NCI-H345 treated with DMSO at 0.1 percent for 48 hours (cell line): ENCODE measurements at regions not wholly inside any gene's neighbourhood (a gene's known extent, or its start where the extent isn't known, plus 50 kb on each side); places are given as distances from the start of the nearest gene placed in this dataset.
A peak's percentile ranks its signal among the peaks of the same experiment; 100 is the strongest.
"Not testable (repeated sequence)": the region's sequence is repeated elsewhere in the genome, so short reads cannot be mapped to it uniquely, and the experiment has no call there.

ENCODE experiments used
- DNase-seq: peaks from one replicate; lab custom pipeline; 2025; ENCODE audit not compliant: unreplicated experiment; lab: John Stamatoyannopoulos, UW

DNA sequence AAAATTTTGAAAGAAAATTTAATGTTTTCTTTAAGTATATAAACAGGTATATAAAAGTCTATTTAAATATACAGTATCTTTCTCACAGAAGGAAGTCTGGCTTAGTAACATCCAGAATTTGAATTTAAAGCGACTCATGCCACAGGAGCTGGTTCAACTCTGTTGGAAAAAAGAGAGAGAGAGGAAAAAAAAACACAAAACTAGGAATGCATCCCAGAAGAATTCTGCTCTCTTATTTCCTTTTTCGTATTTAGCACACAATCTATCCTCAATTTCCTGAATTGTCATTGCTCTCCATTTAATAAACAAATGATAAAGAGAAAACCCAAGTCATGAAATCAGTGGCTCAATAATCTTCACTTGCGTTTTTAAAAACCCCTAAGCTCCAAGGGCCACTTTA, 107.5 kb upstream of the SCAF8 start:
- DNase-seq, result no peak

DNA sequence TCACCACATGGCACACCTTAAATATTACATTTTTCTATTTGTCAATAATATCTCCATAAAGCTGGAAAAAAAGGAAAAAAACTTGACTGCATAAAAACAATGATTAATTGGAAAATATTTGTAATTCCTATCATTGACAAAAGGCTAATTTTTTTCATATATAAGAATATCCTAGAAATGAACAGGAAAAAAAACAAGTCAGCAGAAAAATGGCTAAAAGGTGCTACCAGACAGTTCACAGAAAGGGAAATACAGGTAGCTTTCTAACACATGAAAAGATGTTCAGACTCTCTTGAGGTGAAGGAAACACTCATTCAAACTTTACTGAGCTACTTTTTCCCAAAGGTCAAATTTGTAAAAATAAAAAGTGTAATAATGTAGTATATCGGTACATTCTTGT, 104.1 kb upstream of the SCAF8 start:
- DNase-seq, result no peak

DNA sequence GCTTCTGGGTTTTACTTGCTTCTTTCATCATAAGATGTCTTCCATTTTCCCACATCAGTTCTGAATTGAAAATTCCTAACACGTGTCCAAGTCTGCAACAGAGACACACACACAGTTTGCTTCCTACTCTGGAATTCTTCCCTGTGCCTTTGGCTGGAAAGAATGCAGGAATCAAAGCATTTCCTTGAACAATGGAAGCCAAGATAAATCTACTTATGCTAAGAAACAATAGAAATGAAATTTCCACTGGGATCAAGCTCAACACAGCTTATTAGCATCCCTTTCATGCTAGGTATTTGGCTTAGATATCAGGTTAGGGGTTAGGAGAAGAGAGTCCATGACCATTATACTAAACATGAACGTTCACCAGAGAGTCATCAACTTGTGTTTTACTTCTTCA, 101.1 kb upstream of the SCAF8 start:
- DNase-seq, result no peak

DNA sequence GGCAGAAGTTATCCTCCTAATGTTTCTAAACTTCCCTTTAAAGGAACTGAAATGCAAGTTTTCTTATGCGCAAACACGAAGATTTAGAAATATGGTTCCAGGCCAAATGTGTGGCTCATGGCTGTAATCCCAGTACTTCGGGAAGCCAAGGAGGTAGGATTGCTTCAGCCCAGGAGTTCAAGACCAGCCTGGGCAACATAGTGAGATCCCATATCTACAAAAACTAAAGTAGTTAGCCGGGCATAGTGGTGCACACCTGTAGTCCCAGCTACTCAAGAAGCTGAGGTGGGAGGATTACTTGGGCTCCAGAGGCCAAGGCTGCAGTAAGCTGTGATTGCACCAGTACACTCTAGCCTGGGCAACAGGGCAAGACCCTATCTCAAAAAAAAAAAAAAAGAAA, 95.8 kb upstream of the SCAF8 start:
- no peak for DNase-seq

DNA sequence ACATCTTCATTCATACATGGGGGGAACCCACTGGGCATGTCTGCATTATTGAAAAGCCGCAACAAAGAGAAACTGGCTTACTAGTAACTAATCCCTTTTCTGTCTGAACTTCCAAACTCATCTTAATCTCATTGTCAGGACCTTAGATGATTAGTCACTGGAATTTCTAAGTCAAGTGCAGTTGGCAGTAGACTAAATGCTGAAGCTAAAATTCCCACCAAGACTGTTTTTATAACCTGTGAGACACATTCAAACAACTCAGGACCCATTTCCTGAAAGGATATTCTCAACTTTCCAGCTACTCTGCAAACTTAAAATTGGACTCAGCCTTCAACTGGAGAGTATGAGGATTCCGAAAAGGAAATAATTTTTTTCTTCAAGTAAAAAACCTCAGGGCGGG, 94.8 kb upstream of the SCAF8 start:
- DNase-seq, result no peak

DNA sequence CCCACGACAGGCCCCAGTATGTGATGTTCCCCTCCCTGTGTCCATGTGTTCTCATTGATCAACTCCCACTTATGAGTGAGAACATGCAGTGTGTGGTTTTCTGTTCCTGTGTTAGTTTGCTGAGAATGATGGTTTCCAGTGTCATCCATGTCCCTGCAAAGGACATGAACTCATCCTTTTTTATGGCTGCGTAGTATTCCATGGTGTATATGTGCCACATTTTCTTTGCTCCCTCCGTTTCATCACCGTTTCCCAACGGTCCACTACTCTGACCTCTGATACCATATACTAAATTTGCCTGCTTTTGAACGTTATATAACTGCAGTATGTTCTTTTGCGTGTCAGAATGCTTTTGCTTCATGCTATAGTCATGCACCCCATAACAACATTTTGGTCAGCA, 94.0 kb upstream of the SCAF8 start:
- not testable (repeated sequence) for DNase-seq

DNA sequence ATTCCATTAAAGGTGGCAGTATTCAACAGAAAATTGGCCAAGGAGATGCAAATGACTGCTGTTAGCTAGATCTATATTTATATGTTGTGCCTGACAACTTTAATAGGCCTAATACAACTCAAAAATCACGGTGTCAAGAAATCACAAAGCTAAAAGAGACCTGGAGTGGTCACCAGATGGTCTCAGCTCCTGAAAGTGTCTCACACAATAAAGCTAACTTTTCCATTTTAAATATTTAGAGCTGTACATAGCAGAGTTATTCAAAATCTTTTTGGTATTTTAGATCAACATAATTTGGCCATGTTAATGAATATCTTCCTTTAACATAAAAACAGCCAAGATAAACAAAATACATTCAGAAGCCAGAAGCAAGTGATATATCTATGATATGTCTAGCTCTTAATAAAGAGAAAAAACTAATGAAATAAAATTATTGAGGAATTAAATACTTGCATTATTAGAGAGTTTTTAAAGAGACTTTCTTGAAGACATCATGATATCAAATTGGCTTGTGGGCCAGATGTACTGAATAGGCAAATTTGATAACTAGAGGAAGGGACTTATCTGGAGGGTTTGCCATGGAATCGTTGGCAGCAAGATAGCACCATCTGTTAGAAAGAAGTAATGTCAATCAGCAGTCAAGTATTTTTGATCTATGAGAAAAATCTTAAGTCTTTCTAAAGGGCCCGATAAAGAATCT, 84.9 kb upstream of the SCAF8 start:
- no peak for DNase-seq

DNA sequence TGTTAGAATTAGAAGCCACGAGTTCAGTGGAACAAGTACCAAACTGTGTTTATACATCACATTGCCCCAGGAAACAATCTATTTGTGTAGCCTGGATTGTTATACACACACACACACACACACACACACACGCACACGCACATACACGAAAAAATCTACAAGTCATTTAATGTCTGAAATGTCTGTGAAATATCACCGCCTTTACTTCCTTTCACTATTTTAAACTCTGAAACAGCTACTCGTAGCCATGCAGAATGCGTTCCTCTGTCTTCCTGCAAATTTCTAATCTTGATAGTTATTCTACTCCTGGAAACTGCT, 84.4 kb upstream of the SCAF8 start:
- DNase-seq, result no peak

DNA sequence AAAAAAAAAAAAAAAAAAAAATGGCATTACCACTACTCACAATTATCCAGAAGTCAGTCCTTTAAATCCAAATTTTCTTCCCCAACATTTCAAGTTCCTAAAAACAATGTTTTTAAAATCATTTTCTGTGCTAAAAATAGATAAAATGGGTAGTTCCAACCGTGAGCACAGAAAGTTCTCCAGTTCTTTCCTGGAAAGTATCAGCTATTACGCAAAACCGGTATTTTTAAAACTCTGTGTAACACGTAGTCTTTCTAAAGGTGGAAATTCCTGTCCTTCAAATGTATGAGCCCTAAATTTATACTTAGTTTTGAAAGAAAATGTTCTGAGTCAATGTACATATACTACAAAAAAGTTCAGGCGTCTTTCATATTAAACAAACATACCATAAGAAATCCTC, 83.5 kb upstream of the SCAF8 start:
- DNase-seq, result no peak

DNA sequence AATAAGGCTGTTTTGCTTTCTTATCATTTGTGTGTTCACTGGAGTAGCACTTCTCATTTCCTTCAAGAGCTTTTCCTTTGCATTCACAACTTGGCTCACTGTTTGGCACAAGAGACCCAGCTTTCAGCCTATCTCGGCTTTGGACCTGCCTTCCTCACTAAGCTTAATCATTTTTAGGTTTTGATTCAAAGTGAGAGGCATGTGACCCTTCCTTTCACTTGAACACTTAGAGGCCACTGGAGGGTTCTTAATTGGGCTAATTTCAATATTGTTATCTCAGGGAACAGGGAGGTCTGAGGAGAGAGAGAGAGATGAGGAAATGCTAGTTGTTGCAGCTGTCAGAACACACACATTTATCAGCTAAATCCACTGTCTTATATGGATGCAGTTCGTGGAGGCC, 82.9 kb upstream of the SCAF8 start:
- no peak for DNase-seq

DNA sequence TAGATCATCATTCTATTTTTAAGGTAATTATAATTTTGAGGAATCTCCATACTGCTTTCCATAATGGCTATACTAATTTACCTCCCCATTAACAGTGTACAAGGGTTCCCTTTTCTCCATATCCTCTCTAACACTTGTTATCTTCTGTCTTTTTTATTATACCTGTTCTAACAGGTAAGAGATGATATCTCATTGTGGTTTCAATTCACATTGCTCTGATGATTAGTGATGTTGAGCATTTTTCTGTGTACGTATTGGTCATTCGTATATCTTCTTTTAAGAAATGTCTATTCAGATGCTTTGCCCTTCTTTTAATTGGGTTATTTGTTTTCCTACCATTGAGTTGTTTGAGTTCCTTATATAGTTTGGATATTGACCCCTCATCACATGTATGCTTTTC, 81.6 kb upstream of the SCAF8 start:
- DNase-seq, result no peak

DNA sequence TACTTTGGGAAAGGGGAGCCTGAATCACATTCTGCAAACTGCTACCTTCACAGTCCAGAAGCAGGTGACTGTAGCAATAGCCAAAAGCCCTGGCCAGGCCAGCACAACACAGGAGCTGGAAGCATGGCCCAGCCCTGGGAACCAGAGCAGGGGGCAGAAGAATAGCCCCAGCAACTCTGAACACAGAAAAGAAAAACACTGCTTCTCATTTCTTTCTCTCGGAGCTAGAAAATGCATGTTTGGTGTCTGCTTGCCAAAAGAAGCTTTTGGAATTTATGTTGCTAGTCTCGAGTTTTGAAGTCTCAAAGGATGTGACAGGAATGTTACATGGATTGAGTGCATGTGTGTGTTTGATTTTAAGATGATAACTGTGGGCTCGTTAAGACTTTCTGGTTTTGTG, 79.8 kb upstream of the SCAF8 start:
- DNase-seq, result no peak

DNA sequence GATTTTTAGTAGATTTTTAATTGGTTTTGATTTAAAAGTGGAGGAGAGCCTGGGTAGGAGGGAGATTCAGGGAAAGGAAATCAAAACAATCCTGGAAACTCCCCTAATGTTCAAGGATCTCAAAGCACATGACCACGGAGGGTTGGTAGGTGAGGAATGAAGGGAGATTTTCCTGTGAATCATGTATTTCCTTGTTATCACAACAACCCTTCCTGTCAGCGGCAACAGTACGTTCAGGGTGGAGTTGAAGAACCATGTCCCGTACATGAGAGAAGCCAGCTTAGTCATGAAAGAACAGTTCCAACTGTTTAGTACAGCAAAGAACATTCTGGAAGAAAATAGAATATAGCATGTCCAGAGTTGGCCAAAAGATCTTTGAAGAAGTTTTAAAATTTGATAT, 79.4 kb upstream of the SCAF8 start:
- no peak for DNase-seq

DNA sequence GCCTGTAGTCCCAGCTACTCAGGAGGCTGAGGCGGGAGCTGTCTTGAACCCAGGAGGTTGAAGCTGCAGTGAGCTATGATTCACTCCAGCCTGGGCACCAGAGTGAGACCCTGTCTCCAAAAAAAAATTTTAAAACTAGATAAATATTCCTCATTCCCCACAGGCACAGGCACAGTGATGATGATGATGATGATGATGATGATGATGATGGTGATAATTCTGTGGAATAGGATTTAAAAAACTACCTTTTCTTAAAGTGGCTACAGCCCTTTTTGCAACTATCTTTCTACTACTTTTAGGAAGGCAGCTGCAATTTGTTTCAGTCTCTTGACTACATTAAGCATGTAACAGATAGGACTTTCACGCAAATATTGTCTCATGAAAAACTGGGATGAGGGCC, 76.6 kb upstream of the SCAF8 start:
- no peak for DNase-seq

DNA sequence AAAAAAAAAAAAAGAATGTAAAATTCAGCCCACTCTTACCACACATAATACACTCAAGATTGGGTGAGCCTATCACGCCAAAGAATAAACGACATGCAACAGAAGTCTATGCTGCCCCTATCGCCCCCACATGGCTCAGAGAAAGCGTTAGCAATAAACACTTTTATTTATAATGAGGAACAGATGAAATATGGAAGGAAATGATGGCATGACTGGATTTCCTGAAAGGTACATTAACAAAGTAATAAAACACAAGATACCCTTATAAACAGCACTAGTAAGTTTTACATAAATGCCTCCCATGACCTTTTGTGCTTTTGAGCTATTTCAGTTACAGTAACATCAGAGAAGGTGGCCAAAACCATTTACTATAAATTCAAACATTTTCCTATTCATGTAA, 71.4 kb upstream of the SCAF8 start:
- no peak for DNase-seq

DNA sequence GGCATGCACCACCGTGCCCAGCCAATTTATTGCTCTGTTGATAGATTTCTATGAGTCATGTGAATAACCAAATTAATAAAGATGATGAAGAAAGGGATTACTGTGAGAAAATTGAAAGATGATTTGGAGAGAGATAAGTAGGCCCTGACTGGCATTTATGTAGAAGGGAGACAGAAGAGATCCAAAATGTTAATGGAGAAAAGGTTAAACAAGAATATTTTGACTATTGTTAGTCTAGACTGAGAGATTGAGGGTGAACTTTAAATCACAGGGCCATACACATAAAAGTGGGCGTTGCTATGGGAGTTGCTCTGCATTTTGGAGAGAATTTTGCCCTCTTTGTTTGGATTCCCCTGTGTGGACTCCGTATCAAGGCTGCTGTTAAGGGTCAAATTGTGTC, 68.9 kb upstream of the SCAF8 start:
- DNase-seq, result no peak

DNA sequence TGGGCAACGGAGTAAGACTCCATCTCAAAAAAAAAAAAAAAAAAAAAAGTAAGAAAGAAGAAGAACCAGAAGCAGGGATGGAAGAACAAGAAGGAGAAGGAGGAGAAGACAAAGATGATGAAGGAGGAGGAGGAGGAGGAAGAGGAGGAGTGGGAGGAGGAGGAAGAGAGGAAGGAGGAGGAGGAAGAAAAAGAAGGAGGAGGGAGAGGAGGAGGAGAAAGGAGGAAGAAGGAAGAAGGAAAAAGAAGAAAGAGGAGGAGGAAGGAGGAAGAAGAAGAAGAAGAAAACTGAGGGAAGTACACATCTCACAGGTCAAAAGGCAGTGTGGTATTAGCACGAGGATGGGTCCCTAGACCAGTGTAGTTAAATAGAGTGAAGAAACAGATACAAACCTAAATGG, 65.1 kb upstream of the SCAF8 start:
- DNase-seq, result no peak

DNA sequence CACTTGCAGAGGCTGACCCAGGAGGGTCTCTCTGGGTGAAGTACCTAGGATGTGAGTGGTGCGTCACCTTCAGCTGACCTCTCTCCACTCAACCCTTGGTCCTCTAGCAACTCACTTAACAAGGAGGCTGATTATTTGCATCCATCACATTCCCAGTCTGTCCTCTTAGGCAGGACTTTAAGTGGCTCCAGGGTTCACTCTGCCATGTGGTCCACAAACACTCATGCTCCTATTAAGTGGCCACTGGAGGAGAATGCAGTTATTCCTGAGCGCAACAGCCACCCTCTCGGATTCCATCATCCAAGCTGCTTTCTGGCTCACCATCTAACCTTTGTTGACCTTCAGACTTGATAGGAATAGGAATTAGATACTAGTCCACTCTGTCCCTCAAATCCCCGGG, 61.1 kb upstream of the SCAF8 start:
- DNase-seq, result no peak

DNA sequence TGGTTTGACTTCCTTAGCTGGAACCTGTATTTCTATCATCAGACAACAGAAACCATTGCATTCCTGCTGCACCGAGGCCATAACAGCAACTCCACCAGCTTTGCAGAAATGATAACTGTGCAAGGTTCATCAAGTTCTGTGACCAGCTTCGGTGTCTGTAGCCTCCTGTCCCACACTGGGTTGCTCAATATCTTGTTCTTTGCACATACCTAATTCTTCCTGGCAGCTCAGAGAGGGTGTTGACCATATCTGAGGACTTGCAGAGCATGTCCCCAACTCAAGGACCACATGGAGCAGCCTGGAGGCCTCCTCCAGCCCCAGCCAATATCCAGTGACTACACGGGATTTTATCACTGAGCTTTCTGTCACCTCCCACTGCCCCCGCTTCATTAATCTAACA, 59.3 kb upstream of the SCAF8 start:
- no peak for DNase-seq

DNA sequence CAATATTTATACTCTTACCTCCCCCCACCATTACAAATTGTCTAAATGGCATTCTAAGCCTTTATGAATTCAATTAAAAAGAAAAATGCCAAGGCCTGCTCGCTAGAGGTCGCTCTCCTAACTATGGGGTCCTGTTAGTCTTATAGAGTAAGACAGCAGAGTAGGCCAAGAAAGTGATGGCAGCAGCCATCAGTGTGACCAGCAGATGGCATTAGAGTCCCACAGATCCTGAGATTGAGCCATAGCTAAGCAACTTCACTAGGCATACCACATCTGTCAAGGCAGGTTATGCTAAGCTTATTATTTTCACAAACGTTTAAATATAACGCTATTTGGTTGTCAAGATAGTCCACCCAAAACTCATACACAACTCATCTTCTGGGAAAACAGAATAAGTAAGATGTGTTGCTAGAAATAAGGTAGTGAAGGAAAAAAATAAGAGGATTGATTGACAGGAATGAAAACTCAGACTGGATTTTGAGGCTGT, 57.6 kb upstream of the SCAF8 start:
- DNase-seq, result peak; percentile 96

DNA sequence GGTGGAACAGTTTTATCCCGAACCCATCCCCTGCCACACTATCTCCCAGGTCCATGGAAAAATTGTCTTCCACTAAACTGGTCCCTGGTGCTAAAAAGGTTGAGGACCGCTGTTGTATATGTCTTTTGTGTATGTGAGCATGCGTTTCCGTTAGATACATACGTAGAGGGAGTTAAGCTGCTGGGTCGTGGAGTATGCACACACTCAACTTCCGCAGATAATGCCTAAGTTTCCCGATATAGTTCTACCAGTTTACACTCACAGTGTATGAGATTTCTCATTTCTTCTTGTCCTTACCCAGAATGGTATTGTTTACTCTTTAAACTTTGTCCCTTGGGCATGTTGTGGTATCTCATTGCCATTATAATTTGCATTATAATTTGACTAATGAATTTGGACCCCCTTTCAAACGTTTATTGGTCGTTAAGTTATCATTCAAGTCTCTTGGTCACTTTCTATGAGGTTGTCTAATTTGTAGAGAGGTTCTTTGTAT, 50.5 kb upstream of the SCAF8 start:
- no peak for DNase-seq
